Sigmoid colon (tissue), 6 donors: ENCODE measurements at regions not wholly inside any gene's neighbourhood (a gene's known extent, or its start where the extent isn't known, plus 50 kb on each side); places are given as distances from the start of the nearest gene placed in this dataset.

ENCODE experiments used
- DNase-seq: peaks from one replicate; pipeline ENCODE4 v3.0.0-alpha.2; 2019
- H3K27ac ChIP-seq, 4 donors: fragments of 200-600 bp; sonication (generic); one replicate each; pipeline ENCODE4 v1.5.1; 2016 to 2019; ENCODE audit warnings: mild to moderate bottlenecking in 1 of 4
- H3K27me3 ChIP-seq, 3 donors: fragments of 200-600 bp; sonication (generic); one replicate each; pipeline ENCODE4 v1.5.1; 2019; ENCODE audit warnings: mild to moderate bottlenecking in 1 of 3
- H3K36me3 ChIP-seq, 4 donors: fragments of 200-600 bp; sonication (generic); one replicate each; pipeline ENCODE4 v1.5.1; 2016 to 2019
- H3K4me1 ChIP-seq, 4 donors: fragments of 200-600 bp; sonication (generic); one replicate each; pipeline ENCODE4 v1.5.1; 2017 to 2019
- H3K4me3 ChIP-seq, 4 donors: fragments of 200-600 bp; sonication (generic); one replicate each; pipeline ENCODE4 v1.5.1; 2017 to 2019; ENCODE audit warnings: mild to moderate bottlenecking in 2 of 4, moderate library complexity in 1 of 4
- H3K9me3 ChIP-seq, 4 donors: fragments of 200-600 bp in 3 of 4; sonication (generic) in 3 of 4; one replicate each; pipeline versions ENCODE4 v1.5.1 to v1.6.1; 2013 to 2019
- CTCF ChIP-seq, 4 experiments: fragments of 450-650 bp in 3 of 4; fragments of 200-600 bp in 1 of 4; IDR thresholded peaks; one replicate each; pipeline ENCODE4 v1.5.1; 2016 to 2019; ENCODE audit warnings: antibody characterized with exemption in 4 of 4, mild to moderate bottlenecking in 3 of 4, moderate library complexity in 2 of 4
- EP300 ChIP-seq, 4 donors: sonication (generic); formaldehyde crosslinking; IDR thresholded peaks; one replicate each; pipeline ENCODE4 v1.6.1; 2017; ENCODE audit warnings: antibody characterized with exemption in 4 of 4
- POLR2A ChIP-seq, 2 donors: fragments of 450-650 bp; IDR thresholded peaks; one replicate each; pipeline ENCODE4 v1.6.1; 2016; ENCODE audit warnings: antibody characterized with exemption in 2 of 2, mild to moderate bottlenecking in 2 of 2, moderate library complexity in 2 of 2
- POLR2AphosphoS5 ChIP-seq, 4 donors: sonication (generic); formaldehyde crosslinking; IDR thresholded peaks; one replicate each; pipeline ENCODE4 v1.6.1; 2017; ENCODE audit warnings: antibody characterized with exemption in 4 of 4
- WGBS, 2 donors: extraction: QIAGEN DNeasy Blood & Tissue Kit; methylation state at CpG; one replicate each; pipeline ENCODE4 v1.1.7; 2013; 5-methylcytosine and 5-hydroxymethylcytosine counted together
- intact Hi-C: fragments of 100-400 bp; cut with DNase I; formaldehyde crosslinking; loops from one replicate; pipeline ENCODE4 v1.15.1; 2023
- donor health status: healthy with polysubstance abuse.
- donor health status: healthy.

- H3K4me1 ChIP-seq, result no peaks in the 10 kb centered on the region
- WGBS, 2 donors, result 52 to 80% methylated on average over 1 of the region's 1 CpG
- no peak overlapping the region for H3K27ac ChIP-seq
- no peaks in the 10 kb centered on the region for H3K36me3 ChIP-seq
- TF ChIP-seq POLR2AphosphoS5 (IDR thresholded peaks at IDR 0.05), result no peak
- TF ChIP-seq CTCF (IDR thresholded peaks at IDR 0.05), result no peak
- TF ChIP-seq POLR2A (IDR thresholded peaks at IDR 0.05), result no peak
- TF ChIP-seq EP300 (IDR thresholded peaks at IDR 0.05), result no peak
- DNase-seq, result no peak
- intact Hi-C loops, result loop anchor here (2.0 kb wide), 1 partner anchor 273 kb away; no protein-coding TSS in a partner anchor
- no peaks in the 10 kb centered on the region for H3K9me3 ChIP-seq
- H3K27me3 ChIP-seq, result no peaks in the 10 kb centered on the region
- H3K4me3 ChIP-seq, result no peak overlapping the region
Observed at GRCh38 chr18:51383711-51384110, 186.2 kb upstream of the MEX3C start.

GRCh38 chr18:51385270-51385669 is 187.8 kb upstream of the MEX3C start:
- TF ChIP-seq POLR2AphosphoS5 (IDR thresholded peaks at IDR 0.05) (no peak), EP300 (IDR thresholded peaks at IDR 0.05) (no peak), POLR2A (IDR thresholded peaks at IDR 0.05) (no peak), CTCF (IDR thresholded peaks at IDR 0.05) (no peak)
- Histone ChIP-seq H3K4me1 (no peaks in the 10 kb centered on the region), H3K27me3 (no peaks in the 10 kb centered on the region), H3K36me3 (no peaks in the 10 kb centered on the region), H3K4me3 (no peak overlapping the region), H3K9me3 (no peaks in the 10 kb centered on the region), H3K27ac (no peak overlapping the region)
- intact Hi-C loops, result no loop called here
- WGBS, 2 donors, result 51 to 84% methylated on average over 2 of the region's 2 CpGs
- DNase-seq, result no peak

GRCh38 chr18:51390702-51391101 is 193.2 kb upstream of the MEX3C start:
- Histone ChIP-seq H3K4me3 (no peak overlapping the region), H3K9me3 (no peaks in the 10 kb centered on the region), H3K27me3 (no peaks in the 10 kb centered on the region), H3K36me3 (no peaks in the 10 kb centered on the region), H3K4me1 (no peaks in the 10 kb centered on the region), H3K27ac (no peak overlapping the region)
- DNase-seq, result no peak
- no peak for TF ChIP-seq EP300 (IDR thresholded peaks at IDR 0.05)
- no peak for TF ChIP-seq CTCF (IDR thresholded peaks at IDR 0.05)
- no peak for TF ChIP-seq POLR2AphosphoS5 (IDR thresholded peaks at IDR 0.05)
- no peak for TF ChIP-seq POLR2A (IDR thresholded peaks at IDR 0.05)
- intact Hi-C loops, result no loop called here
- WGBS, 2 donors, result 73 to 77% methylated on average over 3 of the region's 3 CpGs

GRCh38 chr18:51391215-51391614 is 193.7 kb upstream of the MEX3C start:
- H3K27me3 ChIP-seq, result no peaks in the 10 kb centered on the region
- 57 to 61% methylated on average over 1 of the region's 1 CpG for WGBS, 2 donors
- intact Hi-C loops, result no loop called here

More at GRCh38 chr18:51391215-51391614, 193.7 kb upstream of the MEX3C start:
- H3K27ac ChIP-seq, result no peak overlapping the region
- TF ChIP-seq CTCF (IDR thresholded peaks at IDR 0.05) (no peak), EP300 (IDR thresholded peaks at IDR 0.05) (no peak), POLR2A (IDR thresholded peaks at IDR 0.05) (no peak), POLR2AphosphoS5 (IDR thresholded peaks at IDR 0.05) (no peak)
- H3K9me3 ChIP-seq, result no peaks in the 10 kb centered on the region
- no peak for DNase-seq
- no peaks in the 10 kb centered on the region for H3K4me1 ChIP-seq
- no peak overlapping the region for H3K4me3 ChIP-seq
- H3K36me3 ChIP-seq, result no peaks in the 10 kb centered on the region
